HG02763 (cell line): ENCODE measurements at regions not wholly inside any gene's neighbourhood (a gene's known extent, or its start where the extent isn't known, plus 50 kb on each side); places are given as distances from the start of the nearest gene placed in this dataset.
"Not testable (repeated sequence)": the region's sequence is repeated elsewhere in the genome, so short reads cannot be mapped to it uniquely, and the experiment has no call there.

Experiments used
- ATAC-seq: cut with Tn5 transposase; IDR thresholded peaks from one replicate; pipeline ENCODE4 v1.9.1; 2021; ENCODE audit warnings: mild to moderate bottlenecking, moderate library complexity; ENCODE audit not compliant: unreplicated experiment

DNA sequence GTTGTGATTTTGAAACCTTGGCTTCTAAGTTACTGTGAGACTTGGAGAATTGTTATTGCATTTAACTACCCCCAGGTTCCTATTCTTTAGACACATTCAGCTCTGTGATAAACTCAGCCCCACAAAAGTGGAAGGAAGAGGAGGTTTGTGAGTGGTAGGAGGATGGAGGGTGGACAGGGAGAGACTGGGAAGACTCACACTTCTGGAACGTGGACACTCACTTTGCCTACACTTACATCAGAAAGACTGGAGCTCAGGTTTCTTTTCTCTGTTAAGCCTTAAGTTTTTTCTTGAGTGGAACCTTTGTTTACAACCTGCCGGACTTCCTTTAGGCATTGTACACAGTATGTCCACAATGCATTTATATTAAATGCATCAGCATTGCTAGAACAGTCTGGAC, 99.0 kb downstream of the AREG start:
- no peak for ATAC-seq

GRCh38 chr4:74544655-74545361, 99.9 kb downstream of the AREG start:
- no peak for ATAC-seq

DNA sequence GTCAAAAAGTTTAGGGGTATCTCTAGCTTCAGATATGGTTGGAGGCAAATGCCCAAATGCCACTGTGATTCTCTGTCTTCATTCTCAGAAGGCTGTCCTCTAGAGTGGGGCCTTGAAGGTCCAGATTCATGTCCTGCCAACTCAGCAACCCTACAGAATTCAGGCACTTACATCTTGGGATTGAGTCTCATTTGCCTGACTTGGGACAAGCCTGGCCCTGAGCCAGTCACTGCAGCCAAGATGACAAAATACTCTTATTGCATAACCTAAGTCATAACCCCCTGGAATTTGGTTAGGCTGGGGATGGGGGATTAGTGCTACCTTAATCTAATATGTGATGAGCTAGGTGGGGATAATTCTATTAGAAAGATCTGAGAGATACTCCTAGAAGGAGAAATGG, 100.5 kb downstream of the AREG start:
- ATAC-seq = no peak

DNA sequence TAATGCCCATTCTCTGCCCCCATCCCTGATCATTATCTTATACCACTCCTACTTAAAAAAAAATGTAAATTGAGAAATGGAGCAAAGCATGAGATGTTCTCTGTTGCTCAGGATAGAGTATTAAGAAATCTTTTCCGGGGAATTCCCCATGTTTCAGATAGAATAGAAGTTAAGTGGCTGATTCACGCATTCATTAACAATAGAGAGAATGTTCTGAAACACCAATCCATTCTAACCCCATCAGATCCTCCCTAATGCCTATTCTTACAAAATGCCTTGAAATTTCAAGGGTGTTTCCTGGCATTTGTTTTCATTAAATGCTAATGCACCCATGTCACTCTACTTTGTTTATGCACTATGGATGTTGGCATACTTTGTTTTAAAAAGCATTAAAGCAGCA, 101.1 kb downstream of the AREG start:
- no peak for ATAC-seq

- no peak for ATAC-seq
Observed at GRCh38 chr4:74547042-74547441, 102.1 kb downstream of the AREG start.

DNA sequence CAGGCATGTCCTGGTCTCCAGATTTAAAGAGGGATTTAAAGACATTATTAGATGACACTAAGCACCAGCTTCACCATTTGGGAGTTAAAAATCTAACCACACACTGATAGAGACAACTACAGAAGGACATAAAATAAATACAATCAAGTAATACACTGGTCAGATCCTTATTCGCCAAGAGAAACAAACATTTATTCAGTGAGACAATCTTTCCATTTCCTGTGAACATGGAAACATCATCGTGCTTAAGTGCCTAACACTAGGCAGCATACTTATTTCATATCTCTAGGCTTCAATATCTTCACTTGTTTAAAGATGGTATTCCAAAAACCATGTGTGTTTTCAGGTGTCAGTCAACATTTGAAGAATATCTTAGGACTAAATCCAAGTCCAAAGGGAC, 103.6 kb downstream of the AREG start:
- ATAC-seq = no peak

- no peak for ATAC-seq
Observed at GRCh38 chr4:74549936-74550335, 105.0 kb downstream of the AREG start.

GRCh38 chr4:74555231-74555630, 110.3 kb downstream of the AREG start:
- ATAC-seq = no peak

DNA sequence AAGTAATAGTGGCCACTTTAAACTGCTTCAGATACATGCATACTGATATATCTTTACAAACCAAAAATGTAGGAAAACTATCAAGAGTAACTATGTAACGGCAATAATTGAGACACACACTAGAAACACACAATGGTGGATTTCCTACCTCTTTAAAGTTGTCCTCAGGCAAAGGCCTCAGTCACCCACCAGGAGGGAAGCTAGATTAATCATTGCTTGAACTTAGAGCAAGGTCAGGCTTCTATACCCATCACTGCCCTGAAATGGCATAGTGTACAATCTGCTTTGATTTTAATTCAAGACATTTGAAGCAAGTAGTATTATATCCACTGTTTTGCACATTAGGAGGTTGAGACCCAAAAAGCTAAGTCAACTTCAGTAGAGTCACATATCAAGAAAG, 110.9 kb downstream of the AREG start:
- no peak for ATAC-seq

DNA sequence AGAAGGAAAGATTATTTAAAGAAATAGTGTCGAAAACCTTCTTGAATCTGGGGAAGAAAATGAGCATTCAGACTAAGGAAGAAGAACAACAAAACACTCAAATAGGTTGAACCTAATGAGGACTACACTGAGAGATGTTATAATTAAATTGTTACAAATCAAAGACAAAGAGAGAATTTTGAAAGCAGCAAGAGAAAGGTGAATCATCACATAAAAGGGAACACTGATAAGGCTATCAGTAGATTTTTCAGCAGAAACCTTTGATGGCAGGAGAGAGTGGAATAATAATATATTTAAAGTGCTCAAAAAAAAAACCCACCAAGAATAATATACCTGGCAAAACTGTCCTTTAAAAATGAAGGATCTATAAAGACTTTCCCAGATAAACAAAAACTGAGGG, 114.9 kb downstream of the AREG start:
- ATAC-seq = no peak

- no peak for ATAC-seq
Observed at GRCh38 chr4:74567981-74568380, 123.0 kb downstream of the AREG start.

GRCh38 chr4:74570095-74570494, 125.2 kb downstream of the AREG start:
- ATAC-seq = no peak

- ATAC-seq = no peak
Observed at GRCh38 chr4:74578329-74578728, 133.4 kb downstream of the AREG start.

DNA sequence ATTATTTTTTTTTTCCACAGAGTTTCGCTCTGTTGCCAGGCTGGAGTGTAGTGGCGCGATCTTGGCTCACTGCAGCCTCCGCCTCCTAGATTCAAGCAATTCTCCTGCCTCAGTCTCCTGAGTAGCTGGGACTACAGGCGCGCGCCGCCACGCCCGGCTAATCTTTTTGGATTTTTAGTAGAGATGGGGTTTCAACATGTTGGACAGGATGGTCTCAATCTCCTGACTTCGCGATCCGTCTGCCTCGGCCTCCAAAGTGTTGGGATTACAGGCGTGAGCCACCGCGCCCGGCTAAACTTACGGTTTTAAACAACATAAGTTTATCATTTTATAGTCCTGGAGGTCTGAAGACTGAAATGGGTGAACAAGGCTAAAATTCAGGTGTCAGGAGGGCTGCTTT, 133.9 kb downstream of the AREG start:
- not testable (repeated sequence) for ATAC-seq

DNA sequence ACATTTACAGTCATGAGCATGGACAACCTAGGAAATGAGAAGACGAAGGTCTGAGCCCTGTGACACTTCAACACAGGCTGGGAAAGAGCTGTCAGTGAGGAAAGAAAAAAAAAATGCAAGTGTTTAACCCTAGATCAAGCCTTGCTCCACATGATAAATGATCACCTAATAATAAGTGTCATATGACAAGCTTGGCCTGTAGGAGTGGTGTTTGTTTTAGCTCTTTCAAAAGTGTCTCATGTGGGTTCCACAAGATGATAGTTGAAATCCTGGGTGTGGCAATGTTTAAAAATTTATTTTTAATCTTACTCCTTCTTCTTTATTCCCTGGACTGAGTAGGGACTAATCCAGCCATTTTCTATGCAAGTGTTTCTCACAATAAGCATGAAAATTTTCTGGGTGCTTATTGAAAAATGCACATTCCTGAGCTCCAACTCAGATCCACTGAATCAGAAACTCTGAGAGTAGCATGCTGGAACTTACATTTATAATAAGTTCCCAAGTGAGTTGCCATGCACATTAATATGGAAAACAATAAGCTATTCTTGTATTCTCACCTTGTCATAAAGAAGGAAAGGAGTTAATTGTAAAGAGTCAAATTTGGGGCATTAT, 138.3 kb downstream of the AREG start:
- ATAC-seq = no peak

DNA sequence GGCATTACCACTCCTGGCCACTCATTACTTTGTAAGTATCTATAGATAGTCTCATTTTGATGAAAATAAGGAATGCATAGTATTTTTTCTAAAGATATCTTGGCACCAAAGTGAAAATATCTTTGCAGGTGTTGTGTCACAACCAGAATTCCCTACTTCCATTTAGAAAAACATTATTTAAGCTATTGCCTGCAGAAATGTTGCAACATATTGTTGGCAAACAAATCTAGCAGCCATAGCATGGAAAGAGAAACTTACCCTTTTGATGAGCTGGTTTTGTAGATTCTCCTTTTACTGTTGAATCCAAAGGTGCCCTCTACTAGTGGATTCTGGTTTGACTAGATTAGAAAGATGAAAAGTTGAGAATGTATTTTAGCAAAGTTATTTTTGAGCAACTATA, 138.8 kb downstream of the AREG start:
- ATAC-seq = no peak

- no peak for ATAC-seq
Observed at GRCh38 chr4:74588350-74588749, 143.4 kb downstream of the AREG start.

- ATAC-seq = no peak
Observed at GRCh38 chr4:74590476-74590875, 145.5 kb downstream of the AREG start.

DNA sequence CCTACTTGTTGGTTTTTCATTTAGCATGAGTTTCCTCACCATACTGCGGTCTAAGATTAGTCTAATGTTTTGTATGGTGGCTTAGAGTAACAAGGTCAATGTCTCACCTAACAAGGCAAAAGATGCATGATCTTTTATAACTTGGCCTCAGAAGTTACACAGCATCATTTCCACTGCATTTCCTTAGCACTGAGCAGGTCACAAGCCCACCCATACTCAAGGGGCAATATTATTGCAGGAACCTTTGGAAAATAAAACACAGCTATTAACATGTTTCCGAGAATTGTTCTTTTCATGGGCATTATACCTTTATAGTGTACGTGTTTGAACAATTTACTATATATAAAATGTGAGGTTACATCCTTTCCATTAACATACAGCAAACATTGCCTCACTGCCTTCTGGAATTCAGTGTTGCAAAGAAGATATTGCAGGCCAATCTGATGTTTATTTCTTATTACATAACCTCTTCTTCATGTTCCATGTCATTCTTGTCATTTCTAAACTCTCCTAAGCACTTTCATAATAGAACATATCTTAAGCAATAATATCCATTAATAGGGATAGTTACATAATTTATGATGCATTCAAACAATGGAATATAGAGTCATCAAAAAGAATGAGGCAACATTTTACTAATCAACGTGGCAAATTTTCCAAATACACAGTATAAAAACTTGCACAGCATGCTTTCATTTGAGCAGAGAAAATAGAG, 153.8 kb downstream of the AREG start:
- ATAC-seq = no peak

GRCh38 chr4:74603186-74603585, 158.2 kb downstream of the AREG start:
- no peak for ATAC-seq

DNA sequence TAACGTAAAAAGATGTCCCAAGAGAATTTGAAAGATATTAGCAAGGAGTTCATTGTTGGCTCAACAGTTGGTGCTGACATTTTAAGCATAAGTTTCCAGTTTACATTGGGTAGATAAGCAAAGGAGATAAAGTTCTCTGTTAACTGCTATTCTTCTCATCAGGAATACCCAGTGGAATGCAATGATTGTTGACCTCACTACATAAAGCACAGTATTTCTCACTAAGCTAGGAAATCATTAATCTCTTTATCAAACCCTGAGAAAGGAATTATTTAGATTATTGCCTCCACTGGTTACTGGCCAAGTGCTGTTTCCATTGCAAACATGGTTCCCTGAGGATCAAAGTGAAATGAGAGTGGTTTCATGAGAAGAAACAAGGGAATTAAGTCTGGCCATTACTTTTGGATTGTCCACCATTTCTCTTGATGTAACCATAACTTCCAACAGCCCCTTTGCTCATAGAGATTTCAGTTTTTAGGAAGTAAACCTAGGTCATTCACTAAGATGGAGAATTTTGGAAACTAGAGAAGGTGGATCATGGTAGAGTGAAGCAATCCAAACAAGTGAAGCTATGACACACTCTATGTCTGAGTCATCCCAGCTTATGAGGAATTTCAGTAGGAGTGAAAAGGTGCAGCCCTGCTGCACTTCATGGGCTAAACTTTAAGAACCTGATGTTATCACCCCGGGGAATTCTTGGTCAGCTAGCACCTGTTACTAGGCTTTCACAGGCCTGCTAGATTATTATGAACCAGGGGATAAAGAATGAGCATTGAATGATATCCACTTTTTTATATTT, 163.4 kb downstream of the AREG start:
- no peak for ATAC-seq
